ENCODE measurements at regions not wholly inside any gene's neighbourhood (a gene's known extent, or its start where the extent isn't known, plus 50 kb on each side); places are given as distances from the start of the nearest gene placed in this dataset.

- ChIA-PET CTCF (no interaction called here), POLR2A (ENCODE audit: low non-redundant PET) (no interaction called here)
- Histone ChIP-seq H3K4me3 (ENCODE audit: low read depth, low read length, poor library complexity, severe bottlenecking) (no peak overlapping the region), H3K27ac (ENCODE audit: low read depth, low read length, poor library complexity, severe bottlenecking) (no peak overlapping the region), H3K27me3 (replicated peaks; ENCODE audit: insufficient read depth, low read depth, low read length, poor library complexity) (no peaks in the 10 kb centered on the region), H3K9me3 (ENCODE audit: low read depth, low read length, poor library complexity, severe bottlenecking) (peaks cover 24% of the 10 kb centered on the region), H3K4me1 (ENCODE audit: insufficient read depth, low read length, poor library complexity, severe bottlenecking) (no peaks in the 10 kb centered on the region), H3K36me3 (ENCODE audit: insufficient read depth, low read length, poor library complexity, severe bottlenecking) (no peaks in the 10 kb centered on the region)
- intact Hi-C loops (cut with micrococcal nuclease; ENCODE audit: unreplicated experiment) = no loop called here
- TF ChIP-seq EZH2 (IDR thresholded peaks at IDR 0.05; ENCODE audit: borderline replicate concordance, low read depth, low read length, poor library complexity, severe bottlenecking) = no peak
- TF ChIP-seq CTCF (conservative IDR thresholded peaks at IDR 0.05; ENCODE audit: low read depth, low read length) = no peak
- no peak for DNase-seq (ENCODE audit: low spot score)
- BruUV-seq (replicated peaks) = no TSS peak
These were observed 123.7 kb upstream of the HS3ST3A1 start for GRCh38 chr17:13725288-13725990.

DNA sequence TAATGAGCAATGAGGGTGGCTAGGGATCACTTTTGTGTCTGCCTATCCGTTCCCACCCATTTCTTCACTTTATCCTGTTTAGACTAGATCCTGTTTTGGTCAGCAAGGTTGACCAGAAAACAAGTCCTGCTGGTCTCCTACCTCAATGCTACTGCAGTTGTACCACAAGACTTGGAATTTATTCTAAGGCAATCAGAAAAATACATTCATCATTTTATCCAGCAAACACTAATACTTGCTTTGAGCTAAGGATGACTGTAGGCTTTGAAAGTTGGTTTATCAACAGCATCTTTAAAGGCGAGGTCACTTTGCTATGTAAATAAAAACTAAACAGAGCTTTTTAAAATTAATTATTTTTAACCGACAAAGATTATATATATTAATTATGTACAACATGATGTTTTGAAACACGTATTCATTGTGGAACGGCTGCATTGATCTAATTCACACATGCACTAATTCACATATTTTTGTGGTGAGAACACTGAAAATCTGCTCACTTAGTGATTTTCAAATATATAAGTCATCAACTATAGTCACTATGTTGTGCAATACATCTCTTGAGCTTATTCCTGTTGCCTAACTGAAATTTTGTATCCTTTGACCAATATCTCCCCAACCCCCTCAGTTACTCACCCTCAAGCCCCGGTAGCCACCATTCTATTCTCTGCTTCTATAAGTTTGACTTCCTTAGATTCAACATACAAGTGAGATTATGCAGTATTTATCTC lies 125.9 kb upstream of the HS3ST3A1 start:
- Histone ChIP-seq H3K36me3 (ENCODE audit: insufficient read depth, low read length, poor library complexity, severe bottlenecking) (no peaks in the 10 kb centered on the region), H3K4me3 (ENCODE audit: low read depth, low read length, poor library complexity, severe bottlenecking) (no peak overlapping the region), H3K27ac (ENCODE audit: low read depth, low read length, poor library complexity, severe bottlenecking) (no peak overlapping the region), H3K4me1 (ENCODE audit: insufficient read depth, low read length, poor library complexity, severe bottlenecking) (no peaks in the 10 kb centered on the region), H3K27me3 (replicated peaks; ENCODE audit: insufficient read depth, low read depth, low read length, poor library complexity) (no peaks in the 10 kb centered on the region), H3K9me3 (ENCODE audit: low read depth, low read length, poor library complexity, severe bottlenecking) (peaks cover 22% of the 10 kb centered on the region)
- TF ChIP-seq EZH2 (IDR thresholded peaks at IDR 0.05; ENCODE audit: borderline replicate concordance, low read depth, low read length, poor library complexity, severe bottlenecking) (no peak), CTCF (conservative IDR thresholded peaks at IDR 0.05; ENCODE audit: low read depth, low read length) (no peak)
- no TSS peak for BruUV-seq (replicated peaks)
- DNase-seq (ENCODE audit: low spot score) = no peak
- ChIA-PET CTCF (no interaction called here), POLR2A (ENCODE audit: low non-redundant PET) (no interaction called here)
- intact Hi-C loops (cut with micrococcal nuclease; ENCODE audit: unreplicated experiment) = no loop called here

DNA sequence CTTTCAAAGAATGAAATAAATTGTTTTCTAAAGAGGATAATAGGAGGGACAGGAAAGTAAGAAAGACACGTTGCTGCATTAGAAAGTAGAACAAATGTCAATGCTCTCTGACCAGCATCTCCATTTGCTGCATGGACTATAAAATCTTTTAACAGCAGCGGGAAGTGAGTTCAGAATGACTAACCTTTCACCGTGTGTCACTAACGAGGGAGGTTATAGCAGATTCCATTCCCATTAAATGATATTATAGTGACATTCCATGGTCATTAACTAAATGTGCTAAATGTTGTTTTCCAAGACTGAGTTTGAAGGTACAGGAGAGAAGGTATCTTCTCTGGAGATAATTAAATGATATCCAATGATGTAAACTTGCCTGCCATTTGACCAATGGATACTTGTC lies 127.1 kb upstream of the HS3ST3A1 start:
- no peak overlapping the region for H3K4me3 ChIP-seq (ENCODE audit: low read depth, low read length, poor library complexity, severe bottlenecking)
- intact Hi-C loops (cut with micrococcal nuclease; ENCODE audit: unreplicated experiment) = no loop called here
- no peaks in the 10 kb centered on the region for H3K4me1 ChIP-seq (ENCODE audit: insufficient read depth, low read length, poor library complexity, severe bottlenecking)
- H3K9me3 ChIP-seq (ENCODE audit: low read depth, low read length, poor library complexity, severe bottlenecking) = peaks cover 11% of the 10 kb centered on the region
- no peak for TF ChIP-seq CTCF (conservative IDR thresholded peaks at IDR 0.05; ENCODE audit: low read depth, low read length)
- no peak for TF ChIP-seq EZH2 (IDR thresholded peaks at IDR 0.05; ENCODE audit: borderline replicate concordance, low read depth, low read length, poor library complexity, severe bottlenecking)
- no peak for DNase-seq (ENCODE audit: low spot score)
- H3K27ac ChIP-seq (ENCODE audit: low read depth, low read length, poor library complexity, severe bottlenecking) = no peak overlapping the region
- no peaks in the 10 kb centered on the region for H3K36me3 ChIP-seq (ENCODE audit: insufficient read depth, low read length, poor library complexity, severe bottlenecking)
- CTCF ChIA-PET = no interaction called here
- BruUV-seq (replicated peaks) = no TSS peak
- H3K27me3 ChIP-seq (replicated peaks; ENCODE audit: insufficient read depth, low read depth, low read length, poor library complexity) = no peaks in the 10 kb centered on the region
- POLR2A ChIA-PET (ENCODE audit: low non-redundant PET) = no interaction called here

Data from A673 (cell line).